Putamen (tissue), 1 donor: ENCODE measurements at regions not wholly inside any gene's neighbourhood (a gene's known extent, or its start where the extent isn't known, plus 50 kb on each side); places are given as distances from the start of the nearest gene placed in this dataset.
"Not testable (repeated sequence)": the region's sequence is repeated elsewhere in the genome, so short reads cannot be mapped to it uniquely, and the experiment has no call there.

Experiments
- DNase-seq: peaks from one replicate; pipeline ENCODE4 v3.0.0-alpha.2; 2016; ENCODE audit warnings: low spot score

- no peak for DNase-seq
Measured at GRCh38 chr2:39487398-39488250, 50.5 kb upstream of the MAP4K3 start.

- no peak for DNase-seq
Measured at GRCh38 chr2:39488450-39488849, 51.4 kb upstream of the MAP4K3 start.

GRCh38 chr2:39490586-39490985, 53.5 kb upstream of the MAP4K3 start:
- no peak for DNase-seq

- no peak for DNase-seq
Measured at GRCh38 chr2:39491653-39492052, 54.6 kb upstream of the MAP4K3 start.

- DNase-seq: no peak
Measured at GRCh38 chr2:39492095-39492590, 55.1 kb upstream of the MAP4K3 start.

- no peak for DNase-seq
Measured at GRCh38 chr2:39492716-39493115, 55.6 kb upstream of the MAP4K3 start.

GRCh38 chr2:39494784-39495251, 57.7 kb upstream of the MAP4K3 start:
- DNase-seq: no peak

GRCh38 chr2:39497082-39497801, 60.2 kb upstream of the MAP4K3 start:
- DNase-seq: no peak

- not testable (repeated sequence) for DNase-seq
Measured at GRCh38 chr2:39498176-39498575, 61.1 kb upstream of the MAP4K3 start.

GRCh38 chr2:39498786-39499185, 61.7 kb upstream of the MAP4K3 start:
- no peak for DNase-seq

- no peak for DNase-seq
Measured at GRCh38 chr2:39499336-39499735, 62.3 kb upstream of the MAP4K3 start.

GRCh38 chr2:39501412-39501811, 64.3 kb upstream of the MAP4K3 start:
- no peak for DNase-seq

GRCh38 chr2:39503277-39503676, 66.2 kb upstream of the MAP4K3 start:
- no peak for DNase-seq

GRCh38 chr2:39504790-39505335, 67.8 kb upstream of the MAP4K3 start:
- DNase-seq: no peak

GRCh38 chr2:39506215-39506614, 69.1 kb upstream of the MAP4K3 start:
- DNase-seq: no peak

GRCh38 chr2:39508198-39508597, 71.1 kb upstream of the MAP4K3 start:
- DNase-seq: no peak

- DNase-seq: no peak
Measured at GRCh38 chr2:39510140-39510539, 73.1 kb upstream of the MAP4K3 start.

- no peak for DNase-seq
Measured at GRCh38 chr2:39511219-39511604, 74.1 kb upstream of the MAP4K3 start.

GRCh38 chr2:39511605-39512433, 74.7 kb upstream of the MAP4K3 start:
- no peak for DNase-seq

GRCh38 chr2:39512434-39512935, 75.4 kb upstream of the MAP4K3 start:
- no peak for DNase-seq

- DNase-seq: no peak
Measured at GRCh38 chr2:39512941-39513340, 75.9 kb upstream of the MAP4K3 start.

- DNase-seq: peak; percentile 54
Measured at GRCh38 chr2:39513641-39514094, 76.6 kb upstream of the MAP4K3 start.
